Astrocyte of the cerebellum (primary cell): ENCODE measurements at regions not wholly inside any gene's neighbourhood (a gene's known extent, or its start where the extent isn't known, plus 50 kb on each side); places are given as distances from the start of the nearest gene placed in this dataset.

Source experiments
- DNase-seq: peaks from one replicate; pipeline ENCODE4 v3.0.0-alpha.2; 2011; ENCODE audit warnings: low read depth
- H3K4me3 ChIP-seq: 2 replicates; pipeline ENCODE4 v1.5.1; 2011; ENCODE audit warnings: mild to moderate bottlenecking, low read depth, low read length, moderate library complexity
- in situ Hi-C: cut with HindIII; loops from 2 replicates; pipeline ENCODE4 v1.10.0; 2017; ENCODE audit warnings: low sequenced_read_pairs
- TF ChIP-seq, protein P1 (sequence below): IDR thresholded peaks from 2 replicates; pipeline ENCODE4 v1.5.1; 2012; ENCODE audit warnings: low read length, low read depth, moderate library complexity, mild to moderate bottlenecking; ENCODE audit errors: missing control alignments

DNA sequence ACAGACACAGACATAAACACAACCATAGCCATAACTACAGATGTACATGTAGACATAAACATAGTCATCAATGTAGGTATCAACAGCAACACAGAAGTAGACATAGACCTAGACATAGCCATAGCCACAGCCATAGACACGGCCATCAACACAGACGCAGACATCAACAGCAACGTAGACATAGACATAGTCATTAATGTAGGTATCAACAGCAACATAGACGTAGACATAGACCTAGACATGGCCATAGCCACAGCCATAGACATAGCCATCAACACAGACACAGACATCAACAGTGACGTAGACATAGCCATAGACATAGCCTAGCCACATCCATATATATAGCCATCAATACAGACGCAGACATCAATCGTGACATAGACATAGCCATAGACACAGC is 258.3 kb upstream of the FOXQ1 start:
- DNase-seq, result no peak
- in situ Hi-C loops, result no loop called here
- TF ChIP-seq, protein P1, sequence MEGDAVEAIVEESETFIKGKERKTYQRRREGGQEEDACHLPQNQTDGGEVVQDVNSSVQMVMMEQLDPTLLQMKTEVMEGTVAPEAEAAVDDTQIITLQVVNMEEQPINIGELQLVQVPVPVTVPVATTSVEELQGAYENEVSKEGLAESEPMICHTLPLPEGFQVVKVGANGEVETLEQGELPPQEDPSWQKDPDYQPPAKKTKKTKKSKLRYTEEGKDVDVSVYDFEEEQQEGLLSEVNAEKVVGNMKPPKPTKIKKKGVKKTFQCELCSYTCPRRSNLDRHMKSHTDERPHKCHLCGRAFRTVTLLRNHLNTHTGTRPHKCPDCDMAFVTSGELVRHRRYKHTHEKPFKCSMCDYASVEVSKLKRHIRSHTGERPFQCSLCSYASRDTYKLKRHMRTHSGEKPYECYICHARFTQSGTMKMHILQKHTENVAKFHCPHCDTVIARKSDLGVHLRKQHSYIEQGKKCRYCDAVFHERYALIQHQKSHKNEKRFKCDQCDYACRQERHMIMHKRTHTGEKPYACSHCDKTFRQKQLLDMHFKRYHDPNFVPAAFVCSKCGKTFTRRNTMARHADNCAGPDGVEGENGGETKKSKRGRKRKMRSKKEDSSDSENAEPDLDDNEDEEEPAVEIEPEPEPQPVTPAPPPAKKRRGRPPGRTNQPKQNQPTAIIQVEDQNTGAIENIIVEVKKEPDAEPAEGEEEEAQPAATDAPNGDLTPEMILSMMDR, result no peak
- no peak overlapping the region for H3K4me3 ChIP-seq

DNA sequence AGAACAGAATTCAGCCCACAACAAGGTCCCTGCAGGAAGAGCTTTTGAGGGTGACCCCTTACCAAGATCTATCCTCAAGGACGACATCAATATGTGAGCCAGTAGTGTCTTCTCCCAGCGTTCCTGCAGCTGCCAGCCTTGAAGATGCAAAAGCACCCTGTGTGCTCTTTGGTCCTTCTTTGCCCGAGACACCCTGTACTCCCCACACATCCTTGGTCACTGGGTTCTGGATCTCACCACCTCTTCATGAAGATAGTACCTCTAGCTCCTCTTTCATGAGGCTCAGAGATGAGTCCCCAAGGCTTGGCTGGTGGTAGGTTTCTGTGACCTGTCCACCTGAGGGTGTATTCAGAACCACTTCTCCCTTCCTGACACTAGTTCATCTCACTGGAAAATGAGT is 259.6 kb upstream of the FOXQ1 start:
- DNase-seq, result no peak
- TF ChIP-seq, protein P1, result no peak
- H3K4me3 ChIP-seq, result no peak overlapping the region
- in situ Hi-C loops, result no loop called here

DNA sequence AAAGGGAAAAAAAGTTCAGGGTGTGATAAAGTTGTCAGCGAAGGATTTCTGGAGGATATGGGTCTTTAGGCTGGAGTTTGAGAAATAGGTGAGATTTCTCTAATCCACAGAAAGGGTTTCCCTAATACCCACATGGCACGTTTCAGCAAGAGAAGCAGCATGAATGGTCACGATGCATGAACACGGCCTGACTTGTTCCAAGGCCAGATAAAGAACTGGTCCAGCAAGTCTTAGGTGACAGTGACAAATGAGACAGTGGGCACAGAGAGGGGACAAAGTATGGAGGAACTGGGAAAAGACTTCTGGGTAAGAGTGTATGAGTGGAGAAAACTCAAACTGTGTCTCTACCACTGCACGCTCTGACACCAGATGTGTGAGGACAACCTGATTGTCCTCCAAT is 262.0 kb upstream of the FOXQ1 start:
- TF ChIP-seq, protein P1, result no peak
- DNase-seq, result no peak
- in situ Hi-C loops, result no loop called here
- no peak overlapping the region for H3K4me3 ChIP-seq

DNA sequence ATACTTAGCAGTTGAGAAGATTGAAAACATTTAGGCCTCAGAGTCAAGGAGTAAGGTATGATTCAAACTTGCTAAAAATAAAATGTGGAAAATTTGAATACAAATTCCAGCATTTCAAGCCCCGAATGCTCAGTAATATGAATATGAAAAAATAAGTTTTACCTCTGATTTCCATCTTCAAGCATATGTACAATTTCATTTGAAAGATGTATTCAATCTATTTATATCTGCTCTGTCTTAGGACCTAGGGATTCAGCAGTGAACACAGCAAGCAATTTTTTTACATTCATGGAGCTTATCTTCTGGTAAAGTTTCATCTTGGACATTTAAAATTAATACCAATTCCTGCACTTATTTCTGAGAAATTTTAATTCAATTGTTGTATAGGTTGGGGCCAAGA is 262.7 kb upstream of the FOXQ1 start:
- TF ChIP-seq, protein P1, result no peak
- no peak for DNase-seq
- in situ Hi-C loops, result no loop called here
- no peak overlapping the region for H3K4me3 ChIP-seq

DNA sequence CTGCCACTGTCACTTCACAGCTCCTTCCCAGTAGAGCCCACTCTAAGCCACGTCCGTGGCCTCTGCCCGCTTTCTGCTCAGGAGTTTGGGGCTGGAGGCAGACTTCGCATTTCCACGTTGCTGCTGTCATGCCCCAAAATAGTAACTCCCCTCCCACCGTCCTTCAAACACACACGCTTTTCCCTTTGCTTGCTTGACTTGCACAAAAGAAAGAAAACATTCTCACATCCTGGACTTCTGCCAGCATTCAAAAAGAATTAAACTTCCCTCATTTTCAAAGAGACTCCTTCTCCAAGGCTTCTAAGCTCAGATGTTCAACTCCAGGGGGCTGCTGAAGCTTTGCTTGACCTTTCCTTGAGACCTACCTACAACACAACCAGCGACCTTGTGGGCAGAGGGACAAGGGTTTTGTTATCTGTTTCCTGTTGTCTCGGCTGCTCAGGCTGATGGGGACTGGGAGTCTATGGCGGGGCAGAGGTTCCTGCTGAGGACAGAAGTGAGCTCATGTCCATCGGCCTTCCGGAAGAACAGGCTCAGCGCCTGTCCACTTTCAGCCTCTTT is 263.8 kb upstream of the FOXQ1 start:
- no peak overlapping the region for H3K4me3 ChIP-seq
- in situ Hi-C loops, result no loop called here
- TF ChIP-seq, protein P1, result no peak
- no peak for DNase-seq

DNA sequence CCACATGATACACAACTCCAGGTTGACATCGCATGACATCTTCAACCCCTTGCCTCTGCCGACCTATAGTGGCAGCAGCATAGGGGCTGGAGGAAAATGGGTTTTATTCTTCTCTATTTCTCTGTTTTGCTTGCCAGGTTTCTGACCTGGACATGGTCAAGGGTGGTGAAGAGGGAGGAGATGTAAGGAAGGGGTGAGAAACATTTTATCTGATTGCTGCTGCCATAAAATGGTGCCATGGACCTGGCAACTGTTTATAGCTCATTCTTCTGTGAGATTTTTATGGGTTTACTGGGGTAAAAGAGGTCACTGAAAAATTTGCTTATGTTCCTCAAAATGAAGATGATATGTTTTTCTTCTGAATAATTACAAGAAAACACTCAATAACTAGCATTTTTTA is 266.7 kb upstream of the FOXQ1 start:
- DNase-seq, result no peak
- in situ Hi-C loops, result no loop called here
- H3K4me3 ChIP-seq, result no peak overlapping the region
- TF ChIP-seq, protein P1, result no peak
